NCI-H146 treated with DMSO at 0.1 percent for 48 hours (cell line): ENCODE measurements at regions not wholly inside any gene's neighbourhood (a gene's known extent, or its start where the extent isn't known, plus 50 kb on each side); places are given as distances from the start of the nearest gene placed in this dataset.

Experiments used
- DNase-seq: peaks from one replicate; lab custom pipeline; 2025; ENCODE audit not compliant: unreplicated experiment; lab: John Stamatoyannopoulos, UW

GRCh38 chr3:194003114-194004057 is 132.6 kb upstream of the HES1 start:
- peak; percentile 85 for DNase-seq

DNA sequence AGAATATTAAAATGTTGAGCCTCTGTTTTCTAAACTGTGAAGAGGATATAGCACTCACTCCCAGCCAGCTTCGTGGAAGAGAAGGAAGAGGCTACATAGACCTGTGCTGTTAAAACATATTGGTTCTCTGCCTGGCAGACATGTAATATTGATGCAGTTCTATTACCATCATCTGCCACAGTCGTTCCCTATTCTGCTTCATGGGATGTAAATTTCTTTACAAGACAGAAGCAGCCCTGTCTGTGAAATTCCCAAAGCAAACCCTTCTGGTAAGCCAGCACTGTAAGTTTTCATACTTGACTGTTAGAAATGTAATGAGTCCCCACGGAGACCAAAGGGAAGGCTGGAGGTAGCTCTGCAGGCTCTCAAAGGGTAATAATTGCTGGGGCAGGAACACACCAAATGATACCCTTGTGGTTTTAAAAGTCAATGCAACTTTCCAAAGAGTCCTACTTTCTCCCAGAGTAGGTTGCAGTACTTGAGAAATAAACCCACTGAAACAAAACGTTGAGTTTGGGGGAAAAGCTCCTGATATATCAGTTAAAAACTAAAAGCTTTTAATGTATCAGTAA is 129.9 kb upstream of the HES1 start:
- no peak for DNase-seq

GRCh38 chr3:194007592-194008337 is 128.2 kb upstream of the HES1 start:
- no peak for DNase-seq

DNA sequence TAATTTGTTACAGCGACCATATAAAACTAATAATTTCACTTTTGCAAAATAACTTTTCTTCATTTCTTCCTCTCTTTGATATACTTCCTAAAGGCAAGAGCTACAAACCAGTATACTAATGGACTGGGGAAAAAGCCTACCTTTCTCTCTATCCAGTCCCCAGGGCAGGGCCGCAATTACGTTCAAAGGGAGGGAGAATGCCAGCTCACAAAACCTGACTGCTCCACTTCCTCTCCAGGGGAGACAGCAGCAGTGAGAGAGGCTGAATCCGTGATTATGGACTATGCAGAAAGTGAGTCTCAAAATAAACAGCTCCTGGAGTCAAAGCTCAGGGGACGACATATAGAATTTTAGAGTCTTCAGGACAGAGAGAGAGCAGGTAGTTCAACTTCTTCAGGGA is 126.9 kb upstream of the HES1 start:
- DNase-seq: no peak

- DNase-seq: no peak
Measured at GRCh38 chr3:194009892-194010533, 125.9 kb upstream of the HES1 start.

GRCh38 chr3:194011807-194012206 is 124.1 kb upstream of the HES1 start:
- DNase-seq: no peak

- DNase-seq: no peak
Measured at GRCh38 chr3:194013928-194014327, 122.0 kb upstream of the HES1 start.

DNA sequence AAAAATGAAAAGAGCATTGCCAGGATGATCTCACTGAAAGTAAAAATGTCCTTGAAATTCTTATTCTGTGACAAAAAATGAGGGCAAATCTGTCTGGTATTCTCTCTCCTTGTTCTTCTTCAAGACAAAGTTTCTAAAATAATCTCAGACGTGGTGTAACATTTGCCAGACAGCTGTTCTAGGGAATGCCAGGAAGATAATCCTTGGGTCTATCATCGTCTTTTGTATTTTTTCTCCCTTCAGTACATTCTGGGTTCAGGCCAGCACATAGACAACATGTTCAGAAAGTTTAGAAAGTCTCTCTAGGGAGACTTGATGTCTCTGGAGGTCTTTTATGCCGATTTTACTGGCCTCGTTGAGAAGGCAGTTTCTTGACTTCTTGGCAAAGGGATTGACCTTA is 121.2 kb upstream of the HES1 start:
- DNase-seq: no peak

GRCh38 chr3:194019398-194020165 is 116.4 kb upstream of the HES1 start:
- DNase-seq: no peak

DNA sequence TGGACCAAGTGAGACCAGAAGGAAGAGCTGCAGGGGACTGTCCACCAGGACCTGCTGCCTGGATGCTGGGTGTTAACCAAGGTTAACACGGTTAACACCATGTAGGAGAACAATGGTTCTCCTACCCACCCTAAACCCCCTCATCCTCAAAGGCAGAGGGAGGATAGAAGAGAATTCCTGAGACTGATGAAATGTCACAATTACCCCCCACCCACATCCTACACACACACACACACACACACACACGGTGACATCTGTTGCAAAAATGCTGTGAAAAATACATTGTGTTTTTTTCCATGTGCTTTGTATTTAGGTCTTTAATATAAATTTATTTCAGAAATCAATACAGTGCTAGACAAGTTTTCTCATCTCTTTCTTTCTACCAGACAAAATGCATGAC is 113.9 kb upstream of the HES1 start:
- DNase-seq: no peak

- no peak for DNase-seq
Measured at GRCh38 chr3:194022816-194023215, 113.1 kb upstream of the HES1 start.

DNA sequence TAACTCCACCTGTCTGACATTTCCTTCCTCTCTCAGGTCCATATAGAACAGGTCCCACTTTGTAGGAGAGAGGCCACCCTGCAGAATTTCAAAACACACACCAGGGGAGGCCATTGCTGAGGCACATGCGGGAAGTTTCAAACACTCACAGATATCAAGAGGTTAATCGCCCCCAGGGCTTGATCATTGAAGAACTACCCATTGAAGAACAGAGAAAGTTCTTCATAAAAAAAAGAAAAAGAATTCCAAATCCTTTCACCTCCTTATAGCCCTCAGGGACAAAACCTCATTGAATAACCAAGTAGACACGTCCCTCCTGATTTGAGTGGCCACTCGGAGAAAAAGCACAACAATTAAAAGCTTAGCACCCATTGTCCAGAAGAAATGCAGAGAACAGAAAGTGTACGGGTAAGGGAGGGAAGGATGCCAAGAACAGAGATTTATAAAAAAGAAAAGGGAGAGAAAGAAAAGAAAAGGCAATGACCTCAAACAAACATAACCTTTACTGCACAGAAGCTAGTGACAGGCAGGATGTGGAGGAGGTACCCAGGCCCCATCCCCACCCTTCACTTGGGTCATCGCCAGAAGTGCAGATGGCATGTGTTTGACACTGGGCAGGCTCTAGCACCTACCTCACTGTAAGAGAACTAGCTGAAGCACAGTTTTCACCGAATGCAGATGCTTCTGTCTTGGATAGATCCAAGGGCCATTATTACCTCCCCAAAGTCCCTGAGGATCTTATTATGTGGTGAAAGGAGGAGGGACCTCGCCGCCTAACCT is 112.3 kb upstream of the HES1 start:
- peak; percentile 30 for DNase-seq

DNA sequence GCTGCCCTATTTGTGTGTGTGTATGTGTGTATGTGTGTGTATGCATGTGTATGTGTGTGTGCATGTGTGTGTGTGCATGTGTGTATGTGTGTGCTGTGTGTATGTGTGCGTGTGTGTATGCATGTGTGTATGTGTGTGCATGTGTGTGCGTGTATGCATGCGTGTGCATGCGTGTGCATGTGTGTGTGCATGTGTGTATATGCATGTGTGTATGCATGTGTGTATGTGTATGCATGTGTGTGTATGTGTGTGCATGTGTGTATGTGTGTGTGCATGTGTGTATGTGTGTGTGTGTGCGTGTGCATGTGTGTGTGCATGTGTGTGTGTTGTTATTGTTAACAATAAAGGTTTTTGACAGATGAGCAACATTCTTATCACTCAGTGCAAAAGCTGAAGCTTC is 110.8 kb upstream of the HES1 start:
- DNase-seq: no peak

DNA sequence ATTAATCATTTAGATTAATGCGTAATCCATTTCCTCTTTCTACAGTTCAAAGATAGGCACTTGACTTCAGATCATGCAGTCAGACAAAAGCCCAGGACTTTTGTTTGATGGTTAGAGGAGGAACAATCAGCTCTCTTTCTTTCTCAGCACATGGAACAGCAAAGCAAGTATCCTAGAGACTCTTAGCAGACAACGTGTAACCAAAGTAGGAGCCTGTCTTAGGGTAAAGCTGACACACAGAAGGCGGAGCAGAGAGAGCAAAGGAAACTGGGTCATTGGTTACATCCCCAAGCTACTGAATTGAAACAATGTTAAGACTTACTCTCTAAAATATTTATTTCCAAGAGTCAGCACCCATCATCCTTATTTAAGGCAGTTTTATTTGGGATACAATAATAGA is 110.0 kb upstream of the HES1 start:
- no peak for DNase-seq

DNA sequence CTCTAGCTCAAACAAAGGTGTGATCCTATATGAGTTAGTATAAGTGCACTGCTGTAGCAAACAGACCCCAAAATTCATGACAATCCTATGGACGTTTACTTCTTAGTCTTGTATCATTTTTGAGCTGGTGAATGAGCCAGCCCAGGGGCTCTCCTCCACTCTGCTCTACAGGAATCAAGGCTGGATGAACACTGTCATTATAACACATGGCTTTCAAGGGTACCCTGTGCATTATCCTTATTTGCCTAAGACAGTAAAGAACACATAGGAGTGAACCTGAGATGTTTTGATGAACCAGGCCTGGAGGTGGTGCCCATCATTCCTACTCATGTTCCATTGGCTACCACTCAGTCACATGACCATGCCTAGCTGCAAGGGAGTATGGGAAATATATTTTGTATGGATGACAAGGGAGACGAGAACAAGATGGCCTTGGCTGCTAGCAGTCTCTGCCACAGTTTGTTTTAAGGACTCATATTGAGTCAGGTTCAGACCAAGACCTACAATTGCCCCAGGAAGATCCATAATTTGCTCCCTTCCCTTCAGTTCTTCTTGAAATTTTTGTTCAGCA is 107.4 kb upstream of the HES1 start:
- DNase-seq: no peak

- DNase-seq: no peak
Measured at GRCh38 chr3:194029846-194030245, 106.1 kb upstream of the HES1 start.

- DNase-seq: peak; percentile 76
Measured at GRCh38 chr3:194030372-194030771, 105.6 kb upstream of the HES1 start.

DNA sequence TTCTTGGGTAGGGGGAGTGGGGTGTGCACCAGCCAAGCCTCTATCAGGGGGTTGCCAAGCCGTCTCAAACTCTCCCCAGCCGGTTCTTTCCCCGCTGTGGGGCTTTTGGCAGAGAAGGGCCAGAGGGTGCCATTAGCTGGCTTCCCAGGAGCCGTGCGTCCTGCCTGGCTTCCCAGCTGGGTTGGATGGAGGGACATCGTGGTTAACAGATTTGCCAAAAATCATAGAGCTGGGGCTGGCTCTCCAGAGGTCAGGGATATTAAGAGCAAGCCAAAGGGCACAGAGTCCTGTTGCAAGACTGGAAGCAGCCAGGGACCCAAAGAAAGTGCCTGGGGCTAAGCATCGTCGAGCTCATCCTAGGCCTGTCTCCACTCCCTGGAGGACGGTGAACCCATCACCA is 104.6 kb upstream of the HES1 start:
- no peak for DNase-seq

DNA sequence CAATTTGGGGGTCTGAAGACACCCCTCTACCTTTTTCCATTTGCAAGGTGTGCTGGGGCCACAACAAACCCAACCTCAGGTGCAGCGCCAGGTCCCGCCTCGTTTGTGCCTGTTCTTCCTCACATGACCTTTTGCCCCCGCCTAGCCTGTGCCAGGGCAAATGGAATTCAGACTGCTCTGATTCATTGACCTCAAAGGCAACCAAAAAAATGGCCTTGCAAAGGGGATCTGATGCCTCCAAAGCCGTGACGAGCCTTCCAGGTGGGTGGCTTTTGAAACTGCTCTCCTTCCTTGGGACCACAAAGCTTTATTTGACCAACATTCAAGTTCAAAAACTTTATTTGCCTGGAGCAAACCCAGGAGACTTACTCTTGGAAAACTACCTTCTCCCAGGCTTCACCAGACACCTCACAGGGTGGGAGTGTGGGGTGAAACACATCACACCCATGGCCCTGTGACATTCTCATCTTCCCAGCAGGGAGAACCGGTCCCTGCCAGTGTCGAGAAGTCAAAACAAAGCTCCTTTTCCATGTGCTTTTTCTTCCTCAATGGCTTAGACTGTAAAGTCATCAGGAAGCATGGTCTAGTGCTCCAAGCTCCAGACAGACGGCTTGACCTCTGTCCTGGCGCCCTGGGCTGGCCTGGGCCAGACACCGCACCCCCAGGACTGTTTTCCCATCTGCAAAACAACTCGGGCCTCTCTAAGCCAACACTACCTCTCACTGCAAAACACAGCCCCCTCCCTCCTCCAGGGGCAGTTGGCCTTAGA is 103.9 kb upstream of the HES1 start:
- no peak for DNase-seq
